SIG-M5 treated with dmso at 0.1 percent for 504 hours (cell line): ENCODE measurements at regions not wholly inside any gene's neighbourhood (a gene's known extent, or its start where the extent isn't known, plus 50 kb on each side); places are given as distances from the start of the nearest gene placed in this dataset.

ENCODE experiments used
- DNase-seq: peaks from one replicate; lab custom pipeline; 2025; ENCODE audit not compliant: unreplicated experiment; lab: John Stamatoyannopoulos, UW

DNA sequence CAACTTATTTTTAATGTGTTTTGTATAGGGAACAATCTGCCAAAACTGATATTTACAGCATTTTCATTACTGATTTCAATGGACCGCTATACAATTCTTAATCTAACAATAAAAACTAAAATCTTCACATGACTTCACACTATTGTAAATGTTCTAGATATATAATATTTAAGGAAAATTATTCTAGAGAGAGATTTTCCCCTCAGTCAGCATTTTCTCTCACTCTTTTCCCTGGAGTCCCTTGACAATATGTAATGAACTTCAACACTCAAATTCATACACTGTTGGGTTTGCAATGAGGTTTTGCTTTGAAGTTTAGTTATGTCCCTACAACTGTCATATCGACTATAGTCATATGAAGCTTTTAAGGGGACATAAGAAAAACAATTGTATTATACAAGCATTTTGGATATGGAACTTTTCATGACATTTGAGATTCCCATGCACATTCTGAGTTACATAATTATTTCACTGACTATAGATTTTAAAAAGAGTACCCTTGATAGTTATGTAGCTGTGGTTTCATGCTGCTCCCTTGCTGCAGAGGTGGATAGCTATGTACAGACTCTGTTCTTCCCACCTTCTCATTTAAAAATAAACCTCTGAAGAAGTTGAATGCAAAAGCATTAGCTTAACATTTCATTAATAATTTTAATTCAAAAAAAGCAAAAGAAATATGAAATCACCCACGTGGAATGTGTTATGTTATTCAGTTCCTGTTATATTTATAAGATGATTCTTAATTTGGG is 338.5 kb downstream of the AKAIN1 start:
- DNase-seq, result no peak

DNA sequence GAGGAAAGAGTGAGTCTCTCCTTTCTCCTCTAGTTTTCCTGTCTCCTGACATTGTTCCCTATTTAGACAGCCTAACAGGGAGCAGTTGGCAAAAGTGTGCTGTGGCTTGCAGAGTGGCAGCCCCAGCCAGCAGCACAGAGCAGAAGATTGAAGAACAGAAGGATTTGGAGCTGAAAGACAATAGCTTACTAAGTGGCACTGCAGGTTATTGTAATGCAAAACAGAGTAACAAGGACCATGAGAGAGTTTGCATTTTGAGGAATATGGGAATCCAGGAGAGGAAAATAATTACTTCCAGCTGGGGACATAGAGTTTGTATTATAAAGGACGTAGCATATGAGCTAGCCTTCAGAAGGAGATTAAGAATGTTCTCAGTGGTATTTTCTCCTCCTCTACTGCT is 342.4 kb downstream of the AKAIN1 start:
- no peak for DNase-seq

DNA sequence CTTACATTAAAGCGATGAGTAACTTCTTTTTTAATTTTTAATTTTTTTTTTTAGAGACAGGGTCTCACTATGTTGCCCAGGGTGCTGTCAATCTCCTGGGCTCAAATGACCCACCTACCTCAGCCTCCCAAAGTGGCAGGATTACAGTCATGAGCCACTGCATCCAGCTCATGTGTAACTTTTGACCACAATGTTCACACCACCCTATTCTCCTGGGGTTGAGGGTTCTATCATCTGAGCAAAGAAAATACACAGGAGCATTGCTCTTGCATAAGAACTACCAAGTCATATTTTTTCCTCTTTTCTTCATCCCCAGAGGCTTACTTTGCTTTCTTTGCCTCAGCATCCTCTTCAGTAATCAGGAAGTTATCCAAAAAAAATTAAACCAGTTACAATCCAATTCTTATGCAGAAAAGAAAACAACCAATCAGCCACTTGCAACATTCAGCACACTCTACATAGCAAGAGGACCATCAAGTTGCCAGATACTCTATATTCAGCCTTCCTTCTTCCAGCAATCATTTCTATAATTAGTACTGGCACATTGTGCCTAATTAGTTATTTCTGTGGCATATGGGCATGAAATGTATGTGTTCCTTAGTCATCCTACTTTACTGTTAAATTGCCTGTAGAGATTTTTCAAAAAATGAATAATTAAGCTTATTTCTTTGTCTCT is 345.6 kb downstream of the AKAIN1 start:
- no peak for DNase-seq

DNA sequence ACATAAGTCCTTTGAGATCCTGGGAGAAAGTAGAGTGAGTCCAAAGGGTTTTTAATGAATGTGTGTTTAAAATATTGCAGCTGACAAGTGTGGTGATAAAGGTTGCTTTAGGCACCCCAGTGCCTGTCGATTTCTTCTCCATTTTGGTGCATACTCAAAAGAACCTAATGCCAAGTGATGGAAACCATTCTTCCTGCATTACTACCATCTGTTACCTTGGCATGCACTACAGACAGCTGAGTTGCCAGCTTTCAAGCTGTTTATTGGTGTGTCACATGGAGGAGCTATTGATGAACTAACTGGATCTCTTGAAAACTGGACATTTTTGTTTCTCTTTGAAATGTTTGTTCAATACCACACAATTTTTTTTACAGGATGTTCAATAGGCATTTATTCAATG is 350.0 kb downstream of the AKAIN1 start:
- DNase-seq, result no peak

DNA sequence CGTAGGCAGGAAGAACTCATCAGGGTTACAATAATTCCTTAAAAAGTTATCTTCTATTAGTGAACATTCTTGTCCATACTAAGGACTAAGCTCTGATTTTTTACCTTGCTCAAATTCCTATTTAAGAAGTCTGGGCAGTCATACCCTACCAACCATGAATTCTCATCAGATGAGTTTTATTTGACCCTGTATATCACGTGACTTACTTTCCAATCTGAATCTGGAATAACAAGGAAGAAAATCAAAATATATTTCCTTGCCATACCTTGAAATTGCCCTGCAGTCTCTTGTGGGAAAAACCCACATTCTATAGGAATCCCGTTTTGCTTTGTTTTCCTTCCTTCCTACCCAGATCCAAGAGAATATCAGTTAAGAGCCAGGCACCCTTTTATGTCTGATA is 352.7 kb downstream of the AKAIN1 start:
- no peak for DNase-seq

DNA sequence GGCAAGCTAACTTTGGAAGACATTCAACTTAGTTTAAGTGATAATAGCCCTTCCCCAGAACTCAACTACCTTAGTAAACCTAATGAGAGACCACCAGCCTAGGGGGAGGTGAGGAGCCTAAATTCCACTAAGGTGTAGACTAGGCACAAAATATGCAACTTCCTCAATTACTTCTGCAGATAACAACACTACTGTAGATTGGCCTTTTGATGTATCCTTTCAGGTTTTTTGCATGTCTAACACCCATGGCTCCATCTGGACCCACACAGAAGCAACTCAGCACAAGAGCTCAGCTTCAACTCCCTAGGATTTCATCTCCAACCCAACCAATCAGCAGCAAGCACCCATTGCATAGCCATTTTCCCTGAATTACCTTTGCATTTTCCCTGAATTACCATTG is 353.3 kb downstream of the AKAIN1 start:
- DNase-seq, result no peak

DNA sequence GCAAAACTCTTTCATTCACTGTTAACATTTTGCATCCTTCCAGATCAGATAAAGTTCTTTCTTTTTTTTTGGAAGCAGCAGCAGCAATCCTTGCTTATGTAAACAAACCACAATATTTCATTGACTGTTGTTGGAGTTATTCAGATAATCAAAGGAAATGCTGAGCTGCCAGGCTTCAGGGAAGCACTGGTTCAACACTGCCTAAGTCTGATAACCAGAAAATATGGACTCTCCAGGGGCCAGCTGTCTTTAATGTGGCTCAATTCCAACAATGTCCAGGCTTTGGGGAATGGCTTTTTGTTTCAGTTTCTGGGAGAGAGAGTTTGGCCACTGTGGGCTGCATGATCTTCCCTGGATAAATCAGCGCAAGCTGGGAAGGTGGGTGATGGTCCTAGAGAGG is 354.3 kb downstream of the AKAIN1 start:
- DNase-seq, result no peak

DNA sequence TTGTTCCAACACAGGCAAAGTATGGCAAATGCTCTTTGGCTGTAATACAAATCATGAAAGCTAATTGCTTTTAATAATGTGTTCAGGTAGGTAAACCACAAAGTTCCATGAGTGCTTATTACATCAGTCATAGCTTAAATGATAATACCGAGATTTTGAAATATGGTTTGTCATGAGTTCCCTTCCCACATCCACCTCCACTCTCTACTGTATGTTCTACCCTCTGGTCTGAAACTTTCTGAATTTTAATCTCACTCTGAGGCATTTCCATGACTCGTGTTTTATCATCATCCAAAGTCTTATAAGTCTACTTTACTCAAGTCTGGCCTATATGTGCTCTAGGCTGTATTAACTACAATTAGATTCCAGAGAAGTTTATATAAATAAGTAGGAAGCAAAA is 354.8 kb downstream of the AKAIN1 start:
- no peak for DNase-seq

GRCh38 chr18:4839639-4840038 is 357.4 kb downstream of the AKAIN1 start:
- no peak for DNase-seq

GRCh38 chr18:4836141-4836540 is 360.9 kb downstream of the AKAIN1 start:
- no peak for DNase-seq

- DNase-seq, result no peak
Observed at GRCh38 chr18:4831791-4832375, 365.2 kb downstream of the AKAIN1 start.

DNA sequence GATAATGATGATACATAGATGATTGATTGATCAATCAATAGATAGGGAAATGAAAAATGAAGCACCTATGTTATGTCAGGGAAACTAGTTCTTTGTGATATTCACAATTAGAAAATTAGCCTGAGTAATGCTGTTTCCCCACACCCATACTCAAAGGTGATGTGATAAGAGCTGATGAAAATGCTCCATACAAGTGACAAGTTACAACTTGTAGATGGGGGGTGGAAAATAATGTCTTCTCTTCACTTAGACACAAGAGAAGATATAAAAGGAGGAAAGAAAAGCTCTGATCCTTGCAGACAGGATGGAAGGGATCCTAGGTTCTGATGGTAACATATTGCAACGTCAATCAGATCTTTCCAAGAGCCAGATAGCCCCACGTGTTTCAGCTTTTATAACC is 365.9 kb downstream of the AKAIN1 start:
- DNase-seq, result no peak

DNA sequence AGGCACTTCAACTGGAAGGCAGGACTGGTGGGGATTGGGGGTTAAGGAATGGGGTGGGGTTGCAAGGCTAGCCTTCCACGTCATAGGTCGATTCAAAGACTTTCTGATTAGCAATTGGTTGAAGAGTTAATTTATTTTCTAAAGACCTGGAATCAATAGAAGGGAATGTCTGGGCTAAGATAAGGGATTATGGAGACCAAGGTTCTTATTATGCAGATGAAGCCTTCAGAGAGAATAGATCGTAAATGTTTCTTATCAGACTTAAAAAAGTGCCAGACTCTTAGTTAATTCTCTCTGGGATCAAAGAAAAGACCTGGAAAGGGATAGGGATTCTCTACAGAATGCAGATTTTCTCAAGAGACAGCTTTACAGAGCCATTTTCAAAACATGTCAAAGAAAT is 368.0 kb upstream of the DLGAP1 start:
- DNase-seq, result no peak

GRCh38 chr18:4821801-4822200 is 366.7 kb upstream of the DLGAP1 start:
- no peak for DNase-seq

DNA sequence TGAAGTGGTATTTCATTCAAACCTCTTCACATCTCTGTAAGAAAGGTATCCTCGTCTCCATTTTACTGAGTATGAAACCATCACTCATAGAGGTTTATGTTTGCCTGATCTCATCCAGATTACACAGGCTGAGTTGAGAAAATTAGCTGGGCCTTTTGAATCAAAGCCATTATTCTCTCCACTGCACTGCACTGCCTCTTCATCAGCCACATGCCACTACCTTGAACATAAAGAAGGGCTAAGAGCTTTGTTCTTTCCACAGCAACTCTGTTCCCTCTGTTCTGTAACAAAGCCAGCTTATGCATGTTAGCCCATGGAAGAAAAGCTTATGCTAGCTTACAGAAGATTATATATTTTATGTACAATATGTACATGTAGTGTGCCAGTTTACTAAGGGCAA is 362.6 kb upstream of the DLGAP1 start:
- DNase-seq, result no peak

GRCh38 chr18:4813708-4814107 is 358.6 kb upstream of the DLGAP1 start:
- no peak for DNase-seq

- DNase-seq, result no peak
Observed at GRCh38 chr18:4808891-4809290, 353.8 kb upstream of the DLGAP1 start.

- no peak for DNase-seq
Observed at GRCh38 chr18:4807604-4808293, 352.6 kb upstream of the DLGAP1 start.

- DNase-seq, result no peak
Observed at GRCh38 chr18:4806331-4806730, 351.2 kb upstream of the DLGAP1 start.

- DNase-seq, result no peak
Observed at GRCh38 chr18:4802296-4802695, 347.2 kb upstream of the DLGAP1 start.

DNA sequence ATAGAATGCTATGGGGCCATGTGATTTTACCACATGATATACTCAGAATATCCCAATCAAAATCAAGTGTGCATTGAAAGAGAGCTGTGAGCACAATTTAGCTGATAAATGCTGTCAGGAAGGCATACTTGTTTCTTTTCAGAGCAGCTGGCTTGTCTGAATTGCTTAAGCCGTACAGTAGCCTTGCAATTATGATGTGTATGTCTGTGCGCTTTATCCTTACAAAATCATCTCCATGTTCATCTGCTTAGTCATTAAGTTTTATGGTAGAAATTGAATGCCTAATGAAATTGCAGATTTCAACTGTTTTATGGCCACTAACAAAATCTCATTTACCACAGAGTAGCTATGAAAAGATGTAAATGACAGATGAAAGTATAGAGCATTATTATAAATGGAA is 346.0 kb upstream of the DLGAP1 start:
- no peak for DNase-seq
